GM19455 (cell line): ENCODE measurements at regions not wholly inside any gene's neighbourhood (a gene's known extent, or its start where the extent isn't known, plus 50 kb on each side); places are given as distances from the start of the nearest gene placed in this dataset.

Experiments
- ATAC-seq: cut with Tn5 transposase; IDR thresholded peaks from one replicate; pipeline ENCODE4 v1.9.1; 2021; ENCODE audit not compliant: unreplicated experiment

- ATAC-seq, result no peak
Observed at GRCh38 chr13:107518292-107518691, 697.0 kb downstream of the LIG4 start.

GRCh38 chr13:107516517-107516916 is 698.8 kb downstream of the LIG4 start:
- ATAC-seq, result no peak

GRCh38 chr13:107512551-107512950 is 702.8 kb downstream of the LIG4 start:
- ATAC-seq, result no peak

GRCh38 chr13:107497661-107498060 is 717.7 kb downstream of the LIG4 start:
- ATAC-seq, result no peak

- ATAC-seq, result no peak
Observed at GRCh38 chr13:107493266-107493665, 722.1 kb downstream of the LIG4 start.

- ATAC-seq, result no peak
Observed at GRCh38 chr13:107482688-107483087, 732.6 kb downstream of the LIG4 start.

- no peak for ATAC-seq
Observed at GRCh38 chr13:107480130-107480529, 735.2 kb downstream of the LIG4 start.

DNA sequence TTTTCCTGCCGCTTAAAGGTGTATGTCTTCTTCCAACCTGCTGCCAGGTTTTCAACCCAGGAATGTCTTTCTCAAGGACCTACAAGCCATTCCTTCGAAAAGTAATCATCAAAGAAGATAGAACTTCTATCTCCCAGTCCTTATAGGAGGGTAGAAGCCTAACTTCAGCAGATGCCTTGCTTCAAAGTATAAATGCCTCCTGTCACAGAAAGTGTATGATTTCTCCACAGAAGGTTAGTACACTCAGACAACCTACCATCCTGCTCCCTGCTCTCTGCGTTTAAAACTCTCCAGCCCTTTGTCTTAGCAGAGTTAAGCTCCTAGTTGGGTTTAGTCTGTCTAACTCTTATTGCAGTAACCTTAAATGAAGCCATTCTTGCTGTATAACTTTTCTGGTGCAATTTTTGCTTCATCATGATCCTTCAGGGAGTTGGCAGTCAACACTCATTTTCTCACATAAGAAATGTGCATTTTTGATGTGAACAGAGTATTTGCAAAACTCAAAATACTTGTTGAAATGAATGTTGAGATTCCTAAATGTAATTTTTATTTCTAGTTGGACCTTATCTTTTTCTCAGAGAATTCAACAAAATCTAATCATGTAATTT is 737.5 kb downstream of the LIG4 start:
- no peak for ATAC-seq

DNA sequence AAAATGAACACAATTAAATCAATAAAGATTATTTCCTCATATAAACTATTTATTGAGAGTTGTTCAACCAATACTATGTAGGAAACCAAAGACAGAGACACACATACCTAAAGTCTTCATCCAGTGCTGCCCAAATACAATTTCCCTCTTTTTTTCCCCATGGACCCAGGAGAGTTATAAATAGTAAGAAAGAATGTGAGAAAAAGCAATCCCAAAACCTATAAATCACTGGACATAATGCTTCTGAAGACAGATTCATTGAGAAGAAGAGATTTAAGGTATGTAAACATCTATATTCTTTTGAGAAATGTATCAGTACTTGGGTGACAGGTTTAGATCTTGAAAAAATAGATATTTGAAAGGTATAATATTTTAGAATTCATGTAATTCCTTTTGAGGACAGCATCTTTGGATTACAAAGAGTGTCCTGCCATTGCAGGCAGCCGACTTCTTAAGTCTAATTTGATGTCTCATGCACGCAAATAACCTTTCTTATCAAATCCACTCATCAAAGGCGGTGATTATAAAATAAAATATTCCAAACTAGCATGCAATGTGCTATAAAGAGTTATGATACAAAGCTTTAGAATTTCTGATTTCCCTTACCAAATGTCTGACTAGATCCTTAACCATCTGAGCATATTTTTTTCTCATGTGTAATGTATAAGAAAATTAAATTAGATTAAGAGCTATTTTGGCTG is 739.4 kb downstream of the LIG4 start:
- ATAC-seq, result no peak

- ATAC-seq, result no peak
Observed at GRCh38 chr13:107473253-107473652, 742.1 kb downstream of the LIG4 start.

DNA sequence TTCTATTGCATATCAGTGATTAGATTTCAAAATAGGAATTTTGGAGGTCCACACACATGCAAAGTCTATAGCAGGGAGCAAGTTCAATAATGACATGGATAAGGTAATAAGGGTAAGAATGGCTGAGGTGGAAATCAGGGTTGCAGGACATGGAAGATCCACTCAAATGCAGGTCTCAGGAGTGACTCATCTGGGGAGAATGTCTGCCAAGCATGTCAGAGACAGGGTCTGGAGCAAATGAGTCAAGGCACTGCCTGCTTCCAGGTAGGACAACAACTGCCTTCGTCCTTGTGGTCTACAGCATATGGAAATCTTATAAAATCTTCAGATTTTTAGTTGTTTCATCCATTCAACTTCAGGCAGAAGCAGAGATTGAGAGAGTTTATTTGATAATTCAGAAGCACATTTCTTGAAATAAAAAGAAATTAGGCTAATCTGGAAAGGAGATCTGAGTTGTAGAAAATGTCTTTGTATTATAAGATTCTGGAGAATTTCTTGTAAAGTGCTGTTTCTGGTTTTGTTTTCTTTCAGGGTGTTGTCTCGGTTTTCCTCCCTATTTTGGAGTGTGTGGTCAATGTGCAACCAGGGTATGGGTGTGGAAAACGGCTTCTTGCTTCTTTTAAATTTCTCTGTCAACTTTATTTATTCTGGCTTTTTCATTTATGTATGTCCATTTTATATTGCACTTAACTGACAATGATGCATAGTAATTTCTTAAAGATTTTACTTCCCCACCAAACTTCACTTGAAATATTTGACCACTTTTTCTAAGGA is 748.8 kb downstream of the LIG4 start:
- no peak for ATAC-seq

GRCh38 chr13:107462501-107462900 is 752.8 kb downstream of the LIG4 start:
- ATAC-seq, result no peak

GRCh38 chr13:107461751-107462150 is 753.6 kb downstream of the LIG4 start:
- no peak for ATAC-seq

- no peak for ATAC-seq
Observed at GRCh38 chr13:107459430-107459829, 755.9 kb downstream of the LIG4 start.

GRCh38 chr13:107458269-107458668 is 757.1 kb downstream of the LIG4 start:
- no peak for ATAC-seq

- ATAC-seq, result no peak
Observed at GRCh38 chr13:107457686-107458085, 757.6 kb downstream of the LIG4 start.

DNA sequence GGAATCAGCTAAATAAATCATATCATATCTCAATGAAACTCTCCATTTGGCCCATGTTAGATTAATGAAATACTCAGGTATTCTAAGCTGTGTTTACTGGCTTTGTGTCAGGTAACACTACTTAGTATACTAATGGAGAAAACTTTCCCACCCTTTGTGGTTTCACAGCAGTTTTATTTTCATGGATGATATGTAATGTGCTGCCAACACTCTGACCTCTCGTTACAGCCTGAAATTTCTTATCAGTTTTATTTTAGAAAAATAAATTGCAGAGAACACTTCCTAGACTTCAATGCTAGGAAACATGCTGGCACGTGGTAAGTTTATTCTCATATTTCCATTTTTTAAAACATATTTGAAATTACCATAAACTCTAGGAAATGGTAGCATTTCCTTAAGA is 758.9 kb downstream of the LIG4 start:
- ATAC-seq, result no peak

DNA sequence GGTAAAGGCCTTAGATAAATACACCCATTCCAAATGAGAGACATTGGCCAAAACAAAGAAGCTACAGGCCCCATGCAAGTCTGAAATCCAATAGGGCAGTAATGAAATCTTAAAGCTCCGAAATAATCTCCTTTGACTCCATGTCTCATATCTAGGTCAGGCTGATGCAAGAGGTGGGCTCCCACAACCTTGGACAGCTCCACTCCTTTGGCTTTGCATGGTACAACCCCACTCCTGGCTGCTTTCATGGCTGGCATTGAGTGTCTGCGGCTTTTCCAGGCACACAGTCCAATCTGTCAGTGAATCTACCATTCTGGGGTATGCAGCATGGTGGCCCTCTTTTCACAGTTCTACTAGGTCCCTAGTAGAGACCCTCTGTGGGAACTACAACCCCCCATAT is 762.5 kb downstream of the LIG4 start:
- ATAC-seq, result no peak

- ATAC-seq, result no peak
Observed at GRCh38 chr13:107450931-107451330, 764.4 kb downstream of the LIG4 start.

DNA sequence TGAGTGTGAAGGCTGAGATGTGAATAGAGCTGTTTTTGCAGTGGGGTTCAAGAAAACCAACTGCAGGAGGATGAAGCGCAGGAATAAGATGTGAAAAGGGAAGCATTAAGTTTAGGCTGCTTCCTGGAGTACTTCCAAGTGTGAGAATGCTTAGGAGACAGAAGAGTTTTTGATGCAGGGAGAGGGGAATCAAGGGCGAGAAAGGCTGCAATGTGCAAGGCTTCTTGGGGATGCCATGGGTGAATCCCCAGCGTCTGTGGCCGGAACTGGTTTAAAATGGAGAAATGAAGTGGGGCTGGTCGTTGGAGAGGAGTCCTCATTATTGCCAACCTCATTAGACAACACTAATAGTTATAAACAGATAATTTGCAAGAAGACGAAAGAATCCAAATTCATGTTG is 764.9 kb downstream of the LIG4 start:
- ATAC-seq, result no peak

GRCh38 chr13:107447591-107447990 is 767.7 kb downstream of the LIG4 start:
- ATAC-seq, result no peak

- ATAC-seq, result no peak
Observed at GRCh38 chr13:107441279-107441678, 774.1 kb downstream of the LIG4 start.
